ENCODE measurements at regions not wholly inside any gene's neighbourhood (a gene's known extent, or its start where the extent isn't known, plus 50 kb on each side); places are given as distances from the start of the nearest gene placed in this dataset.
"Not testable (repeated sequence)": the region's sequence is repeated elsewhere in the genome, so short reads cannot be mapped to it uniquely, and the experiment has no call there.

DNA sequence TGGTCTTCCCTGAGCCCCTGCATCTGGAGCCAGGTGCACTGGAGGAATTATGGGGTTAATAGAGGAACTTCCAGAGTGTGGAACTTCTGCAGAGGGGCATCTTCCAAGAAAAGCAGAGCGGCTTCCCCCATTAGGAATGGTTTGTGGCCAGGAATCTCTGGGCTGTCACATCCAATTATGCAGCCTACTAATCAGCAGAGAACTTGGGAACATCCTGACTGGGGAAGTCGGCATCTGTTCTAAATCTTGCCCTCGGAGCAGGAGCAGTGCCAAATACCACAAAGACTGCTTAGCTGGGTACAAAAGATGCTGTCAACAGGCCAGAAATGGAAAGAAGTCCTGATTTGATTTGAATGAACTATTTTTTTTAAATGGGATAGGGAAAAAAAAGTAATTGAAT is 435.1 kb downstream of the ZNF536 start:
- Histone ChIP-seq H3K4me3 (no peak overlapping the region), H3K4me1 (ENCODE audit: low read depth) (no peaks in the 10 kb centered on the region), H3K36me3 (ENCODE audit: low read depth) (no peaks in the 10 kb centered on the region), H3K9me3 (no peaks in the 10 kb centered on the region)
- DNase-seq (no peak), ATAC-seq (no peak)
- TF ChIP-seq, protein P1, sequence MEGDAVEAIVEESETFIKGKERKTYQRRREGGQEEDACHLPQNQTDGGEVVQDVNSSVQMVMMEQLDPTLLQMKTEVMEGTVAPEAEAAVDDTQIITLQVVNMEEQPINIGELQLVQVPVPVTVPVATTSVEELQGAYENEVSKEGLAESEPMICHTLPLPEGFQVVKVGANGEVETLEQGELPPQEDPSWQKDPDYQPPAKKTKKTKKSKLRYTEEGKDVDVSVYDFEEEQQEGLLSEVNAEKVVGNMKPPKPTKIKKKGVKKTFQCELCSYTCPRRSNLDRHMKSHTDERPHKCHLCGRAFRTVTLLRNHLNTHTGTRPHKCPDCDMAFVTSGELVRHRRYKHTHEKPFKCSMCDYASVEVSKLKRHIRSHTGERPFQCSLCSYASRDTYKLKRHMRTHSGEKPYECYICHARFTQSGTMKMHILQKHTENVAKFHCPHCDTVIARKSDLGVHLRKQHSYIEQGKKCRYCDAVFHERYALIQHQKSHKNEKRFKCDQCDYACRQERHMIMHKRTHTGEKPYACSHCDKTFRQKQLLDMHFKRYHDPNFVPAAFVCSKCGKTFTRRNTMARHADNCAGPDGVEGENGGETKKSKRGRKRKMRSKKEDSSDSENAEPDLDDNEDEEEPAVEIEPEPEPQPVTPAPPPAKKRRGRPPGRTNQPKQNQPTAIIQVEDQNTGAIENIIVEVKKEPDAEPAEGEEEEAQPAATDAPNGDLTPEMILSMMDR (IDR thresholded peaks at IDR 0.05): no peak
- intact Hi-C loops (cut with DNase I, micrococcal nuclease): no loop called here

DNA sequence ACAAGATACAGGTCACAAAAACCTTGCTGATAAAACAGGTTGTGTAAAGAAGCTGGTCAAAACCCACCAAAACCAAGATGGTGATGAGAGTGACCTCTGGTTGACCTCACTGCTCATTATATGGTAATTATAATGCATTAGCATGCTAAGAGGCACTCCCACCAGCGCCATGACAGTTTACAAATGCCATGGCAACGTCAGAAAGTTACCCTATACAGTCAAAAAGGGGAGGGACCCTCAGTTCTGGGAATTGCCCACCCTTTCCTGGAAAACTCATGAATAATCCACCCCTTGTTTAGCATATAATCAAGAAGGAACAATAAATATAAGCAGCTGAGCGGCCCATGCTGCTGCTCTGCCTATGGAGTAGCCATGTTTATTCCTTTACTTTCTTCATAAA is 434.1 kb downstream of the ZNF536 start:
- Histone ChIP-seq H3K4me3 (no peak overlapping the region), H3K36me3 (ENCODE audit: low read depth) (no peaks in the 10 kb centered on the region), H3K4me1 (ENCODE audit: low read depth) (no peaks in the 10 kb centered on the region), H3K9me3 (no peaks in the 10 kb centered on the region)
- intact Hi-C loops (cut with DNase I, micrococcal nuclease): no loop called here
- ATAC-seq (no peak), DNase-seq (no peak)
- TF ChIP-seq, protein P1 (IDR thresholded peaks at IDR 0.05): no peak

DNA sequence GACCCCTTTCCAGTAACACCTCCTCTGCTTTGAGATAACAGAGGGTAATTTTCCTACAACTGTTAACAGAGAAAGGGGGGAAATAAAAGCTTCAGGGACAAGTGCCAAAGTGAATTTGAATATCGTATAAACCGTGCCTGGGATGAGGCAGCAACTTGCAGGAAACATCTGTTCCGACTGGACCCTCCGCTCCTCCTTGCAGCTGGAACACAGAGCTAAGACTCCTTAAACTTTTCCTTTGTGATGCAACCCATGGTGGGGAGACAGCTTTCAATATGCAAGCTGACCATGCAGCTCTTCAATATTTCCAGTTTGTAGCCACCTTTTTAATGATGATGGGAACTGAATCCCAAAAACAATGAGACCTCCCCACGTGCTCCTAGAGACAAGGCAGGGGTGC is 432.6 kb downstream of the ZNF536 start:
- DNase-seq (no peak), ATAC-seq (no peak)
- no peak overlapping the region for H3K4me3 ChIP-seq
- H3K36me3 ChIP-seq (ENCODE audit: low read depth): no peaks in the 10 kb centered on the region
- H3K4me1 ChIP-seq (ENCODE audit: low read depth): no peaks in the 10 kb centered on the region
- intact Hi-C loops (cut with DNase I, micrococcal nuclease): no loop called here
- no peaks in the 10 kb centered on the region for H3K9me3 ChIP-seq
- TF ChIP-seq, protein P1 (IDR thresholded peaks at IDR 0.05): no peak

DNA sequence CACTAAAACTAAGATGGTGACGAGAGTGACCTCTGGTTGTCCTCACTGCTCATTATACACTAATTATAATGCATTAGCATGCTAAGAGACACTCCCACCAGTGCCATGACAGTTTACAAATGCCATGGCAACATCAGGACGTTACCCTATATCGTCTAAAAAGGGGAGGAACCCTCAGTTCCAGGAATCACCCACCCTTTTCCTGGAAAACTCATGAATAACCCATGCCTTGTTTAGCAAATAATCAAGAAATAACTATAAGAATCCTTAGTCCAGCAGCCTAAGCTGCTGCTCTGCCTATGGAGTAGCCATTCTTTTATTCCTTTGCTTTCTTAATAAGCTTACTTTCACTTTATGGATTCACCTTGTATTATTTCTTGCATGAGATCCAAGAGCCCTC is 432.1 kb downstream of the ZNF536 start:
- intact Hi-C loops (cut with DNase I, micrococcal nuclease); DNase-seq; ATAC-seq; H3K9me3 ChIP-seq; H3K36me3 ChIP-seq (ENCODE audit: low read depth); H3K4me1 ChIP-seq (ENCODE audit: low read depth); H3K4me3 ChIP-seq: not testable (repeated sequence)

DNA sequence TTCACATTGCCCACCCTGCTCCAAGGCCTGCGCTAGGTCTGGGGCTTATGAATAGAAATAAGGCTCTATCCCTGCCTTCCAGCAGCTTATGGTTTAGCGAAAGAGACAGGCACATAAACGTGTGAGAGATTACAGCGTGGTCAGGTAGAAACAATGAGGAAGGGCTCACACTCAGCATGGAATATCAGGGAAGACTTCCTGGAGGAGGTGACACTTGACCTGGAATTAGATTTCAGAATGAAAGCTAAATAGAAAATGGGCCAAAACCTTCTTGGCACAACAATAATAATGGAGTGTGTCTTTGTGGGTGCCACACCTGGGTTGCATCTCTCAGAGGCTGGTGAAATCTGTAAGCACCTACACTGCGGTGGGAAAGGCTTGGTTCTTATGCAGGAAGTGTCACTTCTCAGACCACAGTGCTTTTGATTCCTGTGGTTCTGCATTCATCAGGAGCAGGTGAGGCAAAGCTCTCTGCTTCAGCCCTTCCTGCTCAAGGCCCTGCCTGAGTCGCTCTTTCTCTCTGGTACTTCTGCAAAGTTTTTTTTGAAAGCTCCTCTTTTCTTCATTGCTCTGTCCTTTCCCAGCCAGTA is 430.3 kb downstream of the ZNF536 start:
- TF ChIP-seq, protein P1 (IDR thresholded peaks at IDR 0.05): no peak
- Histone ChIP-seq H3K9me3 (no peaks in the 10 kb centered on the region), H3K36me3 (ENCODE audit: low read depth) (no peaks in the 10 kb centered on the region), H3K4me1 (ENCODE audit: low read depth) (no peaks in the 10 kb centered on the region), H3K4me3 (no peak overlapping the region)
- intact Hi-C loops (cut with DNase I, micrococcal nuclease): no loop called here
- DNase-seq: no peak
- no peak for ATAC-seq

DNA sequence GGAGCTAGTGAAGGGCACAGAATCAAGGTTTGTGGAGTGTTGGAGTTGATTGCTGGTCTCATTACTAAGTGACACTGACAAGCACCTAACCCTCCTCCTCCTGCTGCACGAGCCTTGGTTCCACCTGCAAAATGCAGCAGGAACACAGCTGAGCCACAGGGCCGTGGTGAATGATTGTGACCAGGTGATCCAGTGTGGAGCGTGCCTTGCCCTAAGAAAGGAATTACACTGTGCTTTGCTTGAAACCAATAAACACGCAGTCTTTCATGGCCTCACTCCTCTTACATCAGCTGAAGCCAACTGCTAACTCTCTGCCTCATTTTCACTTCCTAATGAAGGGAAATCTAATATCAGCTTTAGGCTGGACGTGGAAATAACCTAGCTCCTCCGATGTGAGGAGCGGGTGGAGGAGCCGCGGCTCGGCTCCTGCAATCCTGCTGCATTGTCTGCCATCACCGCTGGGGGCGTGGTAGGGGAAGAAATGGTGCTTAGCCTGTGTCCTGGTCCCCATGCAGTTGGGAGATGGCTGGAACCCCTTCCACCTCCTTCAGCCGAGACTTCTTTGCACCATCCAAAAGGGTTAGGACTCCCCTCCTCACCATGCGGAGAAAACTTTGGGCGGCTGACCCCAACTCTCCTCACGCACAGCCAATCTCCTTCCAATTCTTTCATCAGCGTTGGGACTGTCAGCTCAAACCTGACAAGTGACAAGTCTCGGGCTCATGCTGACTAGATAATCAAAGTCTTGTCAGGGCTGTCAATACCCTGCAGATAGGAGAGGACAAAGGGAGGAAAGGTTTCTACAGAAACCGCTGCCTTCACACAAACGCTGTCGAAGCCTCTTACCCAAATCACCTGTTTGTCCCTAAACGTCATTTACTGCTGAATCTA is 427.9 kb downstream of the ZNF536 start:
- intact Hi-C loops (cut with DNase I, micrococcal nuclease): no loop called here
- H3K4me3 ChIP-seq: no peak overlapping the region
- TF ChIP-seq, protein P1 (IDR thresholded peaks at IDR 0.05): peak; percentile 35
- peak; percentile 60 for ATAC-seq
- peak in 2 of 3 donors; percentile 62 to 67 for DNase-seq
- no peaks in the 10 kb centered on the region for H3K4me1 ChIP-seq (ENCODE audit: low read depth)
- H3K9me3 ChIP-seq: no peaks in the 10 kb centered on the region
- no peaks in the 10 kb centered on the region for H3K36me3 ChIP-seq (ENCODE audit: low read depth)
